Endothelial cell of umbilical vein (primary cell): ENCODE measurements at regions not wholly inside any gene's neighbourhood (a gene's known extent, or its start where the extent isn't known, plus 50 kb on each side); places are given as distances from the start of the nearest gene placed in this dataset.

ENCODE experiments used
- EZH2 ChIP-seq: IDR thresholded peaks from 2 replicates; pipeline ENCODE4 v1.6.1; 2012; ENCODE audit warnings: borderline replicate concordance, low read depth, mild to moderate bottlenecking, moderate library complexity, low read length, inconsistent platforms; ENCODE audit not compliant: severe bottlenecking
- POLR2A ChIP-seq: IDR thresholded peaks from 2 replicates; pipeline ENCODE4 v1.6.1; 2012; ENCODE audit warnings: low read depth, mild to moderate bottlenecking, control low read depth, low read length
- TF ChIP-seq, protein P1 (sequence below), 2 donors: IDR thresholded peaks; 1 replicate in 1 of 2; 2 replicates in 1 of 2; pipeline ENCODE4 v1.5.1; 2011; ENCODE audit warnings: low read length in 2 of 2, mild to moderate bottlenecking in 2 of 2, moderate library complexity in 2 of 2, control low read depth in 1 of 2, inconsistent platforms in 1 of 2, low read depth in 1 of 2; ENCODE audit not compliant: insufficient read depth in 1 of 2; ENCODE audit errors: extremely low read depth in 1 of 2
- TF ChIP-seq, protein P2 (sequence below): IDR thresholded peaks from 2 replicates; pipeline ENCODE4 v1.6.1; 2011; ENCODE audit not compliant: insufficient read depth, insufficient read length

DNA sequence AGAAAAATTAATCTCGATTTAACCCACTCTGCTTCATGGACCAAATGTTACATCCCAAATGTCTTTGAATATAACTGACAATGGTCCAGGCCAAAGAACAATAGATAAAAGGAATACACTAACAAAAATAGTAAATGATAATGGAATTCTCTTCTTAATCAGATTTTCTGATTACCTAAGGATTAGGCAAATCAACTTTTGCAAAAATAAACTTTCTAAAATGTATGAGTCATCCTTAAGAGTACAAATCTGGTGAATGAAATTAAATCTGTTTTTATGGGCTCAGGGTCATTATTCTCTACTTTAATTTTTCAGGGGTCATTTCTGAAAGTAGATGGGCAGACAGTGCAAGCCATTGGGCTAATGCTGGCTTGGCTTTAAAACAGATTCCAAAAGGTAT, 102.1 kb upstream of the FAM13C start:
- no peak for TF ChIP-seq POLR2A
- TF ChIP-seq, protein P1, sequence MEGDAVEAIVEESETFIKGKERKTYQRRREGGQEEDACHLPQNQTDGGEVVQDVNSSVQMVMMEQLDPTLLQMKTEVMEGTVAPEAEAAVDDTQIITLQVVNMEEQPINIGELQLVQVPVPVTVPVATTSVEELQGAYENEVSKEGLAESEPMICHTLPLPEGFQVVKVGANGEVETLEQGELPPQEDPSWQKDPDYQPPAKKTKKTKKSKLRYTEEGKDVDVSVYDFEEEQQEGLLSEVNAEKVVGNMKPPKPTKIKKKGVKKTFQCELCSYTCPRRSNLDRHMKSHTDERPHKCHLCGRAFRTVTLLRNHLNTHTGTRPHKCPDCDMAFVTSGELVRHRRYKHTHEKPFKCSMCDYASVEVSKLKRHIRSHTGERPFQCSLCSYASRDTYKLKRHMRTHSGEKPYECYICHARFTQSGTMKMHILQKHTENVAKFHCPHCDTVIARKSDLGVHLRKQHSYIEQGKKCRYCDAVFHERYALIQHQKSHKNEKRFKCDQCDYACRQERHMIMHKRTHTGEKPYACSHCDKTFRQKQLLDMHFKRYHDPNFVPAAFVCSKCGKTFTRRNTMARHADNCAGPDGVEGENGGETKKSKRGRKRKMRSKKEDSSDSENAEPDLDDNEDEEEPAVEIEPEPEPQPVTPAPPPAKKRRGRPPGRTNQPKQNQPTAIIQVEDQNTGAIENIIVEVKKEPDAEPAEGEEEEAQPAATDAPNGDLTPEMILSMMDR (IDR thresholded peaks at IDR 0.05; ENCODE audit: extremely low read depth in 1 of 2, insufficient read depth in 1 of 2, low read depth in 1 of 2, low read length in 2 of 2), result no peak
- no peak for TF ChIP-seq EZH2
- TF ChIP-seq, protein P2, sequence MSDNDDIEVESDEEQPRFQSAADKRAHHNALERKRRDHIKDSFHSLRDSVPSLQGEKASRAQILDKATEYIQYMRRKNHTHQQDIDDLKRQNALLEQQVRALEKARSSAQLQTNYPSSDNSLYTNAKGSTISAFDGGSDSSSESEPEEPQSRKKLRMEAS, result no peak
